ENCODE measurements at regions not wholly inside any gene's neighbourhood (a gene's known extent, or its start where the extent isn't known, plus 50 kb on each side); places are given as distances from the start of the nearest gene placed in this dataset.

DNA sequence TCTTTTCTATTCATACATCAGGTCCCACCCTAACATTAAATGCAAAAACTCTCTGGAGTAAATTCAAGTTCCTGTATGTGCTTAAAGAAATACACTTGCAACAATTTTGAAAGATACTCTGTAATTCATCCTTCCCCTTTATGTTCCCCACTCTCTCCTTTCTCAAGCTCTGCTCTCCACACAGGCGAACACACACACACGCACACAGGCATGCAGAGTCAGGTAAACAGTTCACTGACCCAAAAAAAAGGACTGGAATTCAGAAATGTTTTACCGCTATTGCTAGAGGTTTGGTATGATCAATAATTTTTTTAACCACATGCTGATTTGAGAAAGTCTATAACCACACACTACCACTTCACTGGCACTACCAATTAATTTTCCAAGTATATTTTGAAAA, 152.4 kb upstream of the TMCC3 start:
- Histone ChIP-seq H3K36me3 (replicated peaks; ENCODE audit: insufficient read depth, low read length) (no peaks in the 10 kb centered on the region), H3K4me1 (ENCODE audit: low read length) (no peaks in the 10 kb centered on the region), H3K4me2 (ENCODE audit: low read depth, low read length) (no peak overlapping the region), H2AFZ (ENCODE audit: low read length) (no peak overlapping the region), H3K9me3 (replicated peaks; ENCODE audit: insufficient read depth, low read length) (no peaks in the 10 kb centered on the region), H3F3A (ENCODE audit: insufficient read depth, low read length) (no peaks in the 10 kb centered on the region), H4K20me1 (ENCODE audit: insufficient read depth, low read length) (no peaks in the 10 kb centered on the region), H3K4me3 (ENCODE audit: low read length) (no peak overlapping the region), H3K27me3 (replicated peaks; ENCODE audit: insufficient read depth, low read length) (no peaks in the 10 kb centered on the region), H3K9ac (ENCODE audit: low read length) (no peak overlapping the region), H3K9me2 (replicated peaks; ENCODE audit: insufficient read depth, low read length) (no peaks in the 10 kb centered on the region), H3K79me2 (ENCODE audit: low read length) (peaks cover 24% of the 10 kb centered on the region; the same call in 1 of the 2 replicates), H3K27ac (ENCODE audit: low read length) (no peak overlapping the region)
- no peak for TF ChIP-seq EZH2phosphoT487 (IDR thresholded peaks at IDR 0.05; ENCODE audit: low read length)
- TF ChIP-seq, protein P1, sequence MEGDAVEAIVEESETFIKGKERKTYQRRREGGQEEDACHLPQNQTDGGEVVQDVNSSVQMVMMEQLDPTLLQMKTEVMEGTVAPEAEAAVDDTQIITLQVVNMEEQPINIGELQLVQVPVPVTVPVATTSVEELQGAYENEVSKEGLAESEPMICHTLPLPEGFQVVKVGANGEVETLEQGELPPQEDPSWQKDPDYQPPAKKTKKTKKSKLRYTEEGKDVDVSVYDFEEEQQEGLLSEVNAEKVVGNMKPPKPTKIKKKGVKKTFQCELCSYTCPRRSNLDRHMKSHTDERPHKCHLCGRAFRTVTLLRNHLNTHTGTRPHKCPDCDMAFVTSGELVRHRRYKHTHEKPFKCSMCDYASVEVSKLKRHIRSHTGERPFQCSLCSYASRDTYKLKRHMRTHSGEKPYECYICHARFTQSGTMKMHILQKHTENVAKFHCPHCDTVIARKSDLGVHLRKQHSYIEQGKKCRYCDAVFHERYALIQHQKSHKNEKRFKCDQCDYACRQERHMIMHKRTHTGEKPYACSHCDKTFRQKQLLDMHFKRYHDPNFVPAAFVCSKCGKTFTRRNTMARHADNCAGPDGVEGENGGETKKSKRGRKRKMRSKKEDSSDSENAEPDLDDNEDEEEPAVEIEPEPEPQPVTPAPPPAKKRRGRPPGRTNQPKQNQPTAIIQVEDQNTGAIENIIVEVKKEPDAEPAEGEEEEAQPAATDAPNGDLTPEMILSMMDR (IDR thresholded peaks at IDR 0.05; ENCODE audit: low read length), result no peak
- no peak for TF ChIP-seq EZH2 (optimal IDR thresholded peaks at IDR 0.05; ENCODE audit: low read depth, low read length)
- no peak for DNase-seq

DNA sequence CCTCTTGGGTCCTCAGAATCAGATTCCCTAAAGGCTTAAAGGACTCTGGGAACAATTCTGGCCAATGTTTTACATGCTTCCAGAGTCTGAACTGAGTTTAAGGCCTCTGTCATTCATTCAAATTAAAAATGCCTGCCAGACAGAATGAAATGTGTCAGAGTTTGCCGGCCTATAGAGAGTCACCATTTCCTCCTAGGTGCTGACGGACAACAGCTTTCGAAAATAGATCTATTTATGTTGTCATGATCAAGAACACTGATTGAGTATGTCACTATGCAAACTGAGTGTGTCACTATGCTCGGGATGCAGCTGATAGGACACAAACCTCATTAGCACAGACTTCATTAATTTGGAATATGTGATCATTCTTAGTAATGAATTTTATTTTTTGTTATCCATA, 151.4 kb upstream of the TMCC3 start:
- Histone ChIP-seq H3K4me1 (ENCODE audit: low read length) (no peaks in the 10 kb centered on the region), H3K9ac (ENCODE audit: low read length) (no peak overlapping the region), H3K79me2 (ENCODE audit: low read length) (peaks cover 22% of the 10 kb centered on the region; the same call in 1 of the 2 replicates), H3F3A (ENCODE audit: insufficient read depth, low read length) (no peaks in the 10 kb centered on the region), H3K36me3 (replicated peaks; ENCODE audit: insufficient read depth, low read length) (no peaks in the 10 kb centered on the region), H3K27ac (ENCODE audit: low read length) (no peak overlapping the region), H3K9me3 (replicated peaks; ENCODE audit: insufficient read depth, low read length) (no peaks in the 10 kb centered on the region), H3K27me3 (replicated peaks; ENCODE audit: insufficient read depth, low read length) (no peaks in the 10 kb centered on the region), H4K20me1 (ENCODE audit: insufficient read depth, low read length) (no peaks in the 10 kb centered on the region), H3K4me3 (ENCODE audit: low read length) (no peak overlapping the region), H3K4me2 (ENCODE audit: low read depth, low read length) (no peak overlapping the region), H3K9me2 (replicated peaks; ENCODE audit: insufficient read depth, low read length) (no peaks in the 10 kb centered on the region), H2AFZ (ENCODE audit: low read length) (no peak overlapping the region)
- no peak for TF ChIP-seq EZH2 (optimal IDR thresholded peaks at IDR 0.05; ENCODE audit: low read depth, low read length)
- TF ChIP-seq, protein P1 (IDR thresholded peaks at IDR 0.05; ENCODE audit: low read length), result no peak
- no peak for TF ChIP-seq EZH2phosphoT487 (IDR thresholded peaks at IDR 0.05; ENCODE audit: low read length)
- no peak for DNase-seq

DNA sequence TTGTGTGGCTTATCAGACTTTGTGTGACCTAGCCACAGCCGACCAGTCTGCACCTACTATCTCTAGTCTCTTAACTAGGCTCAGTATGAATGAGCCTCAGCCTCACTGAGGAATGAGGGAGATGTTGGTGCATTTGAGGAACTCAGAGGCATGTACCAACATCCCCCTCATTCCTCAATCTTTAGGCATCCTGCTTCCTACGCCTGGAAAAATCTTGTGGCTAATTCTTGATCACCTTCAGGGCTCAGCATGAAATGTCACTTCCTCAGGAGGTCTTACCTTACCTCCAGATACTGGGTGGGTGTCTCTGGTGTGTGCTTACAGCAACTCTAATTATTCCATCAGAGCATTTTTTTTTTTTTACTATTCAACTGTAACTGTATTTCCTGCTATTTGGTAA, 148.8 kb upstream of the TMCC3 start:
- no peaks in the 10 kb centered on the region for H3K9me2 ChIP-seq (replicated peaks; ENCODE audit: insufficient read depth, low read length)
- no peak overlapping the region for H3K9ac ChIP-seq (ENCODE audit: low read length)
- DNase-seq, result no peak
- H3K4me2 ChIP-seq (ENCODE audit: low read depth, low read length), result no peak overlapping the region
- H2AFZ ChIP-seq (ENCODE audit: low read length), result no peak overlapping the region
- peaks cover 18% of the 10 kb centered on the region; the same call in 1 of the 2 replicates for H3K79me2 ChIP-seq (ENCODE audit: low read length)
- H3K27ac ChIP-seq (ENCODE audit: low read length), result no peak overlapping the region
- TF ChIP-seq, protein P1 (IDR thresholded peaks at IDR 0.05; ENCODE audit: low read length), result no peak
- TF ChIP-seq EZH2phosphoT487 (IDR thresholded peaks at IDR 0.05; ENCODE audit: low read length) (no peak), EZH2 (optimal IDR thresholded peaks at IDR 0.05; ENCODE audit: low read depth, low read length) (no peak)
- no peak overlapping the region for H3K4me3 ChIP-seq (ENCODE audit: low read length)
- no peaks in the 10 kb centered on the region for H3F3A ChIP-seq (ENCODE audit: insufficient read depth, low read length)
- H3K27me3 ChIP-seq (replicated peaks; ENCODE audit: insufficient read depth, low read length), result no peaks in the 10 kb centered on the region
- H3K36me3 ChIP-seq (replicated peaks; ENCODE audit: insufficient read depth, low read length), result no peaks in the 10 kb centered on the region
- H4K20me1 ChIP-seq (ENCODE audit: insufficient read depth, low read length), result no peaks in the 10 kb centered on the region
- H3K9me3 ChIP-seq (replicated peaks; ENCODE audit: insufficient read depth, low read length), result no peaks in the 10 kb centered on the region
- no peaks in the 10 kb centered on the region for H3K4me1 ChIP-seq (ENCODE audit: low read length)
